Astrocyte (in vitro differentiated cells and primary cell): ENCODE measurements at regions not wholly inside any gene's neighbourhood (a gene's known extent, or its start where the extent isn't known, plus 50 kb on each side); places are given as distances from the start of the nearest gene placed in this dataset.

Experiments
- EZH2 ChIP-seq: IDR thresholded peaks from 2 replicates; pipeline ENCODE4 v1.6.1; 2012; ENCODE audit warnings: mild to moderate bottlenecking, low read length, inconsistent platforms; ENCODE audit not compliant: insufficient read depth
- TF ChIP-seq, protein P1 (sequence below): IDR thresholded peaks from 2 replicates; pipeline ENCODE4 v1.5.1; 2011; ENCODE audit warnings: low read depth, mild to moderate bottlenecking, inconsistent platforms, low read length, moderate library complexity; ENCODE audit not compliant: insufficient read depth

GRCh38 chr5:125896368-125896767, 526.8 kb upstream of the GRAMD2B start:
- TF ChIP-seq, protein P1, sequence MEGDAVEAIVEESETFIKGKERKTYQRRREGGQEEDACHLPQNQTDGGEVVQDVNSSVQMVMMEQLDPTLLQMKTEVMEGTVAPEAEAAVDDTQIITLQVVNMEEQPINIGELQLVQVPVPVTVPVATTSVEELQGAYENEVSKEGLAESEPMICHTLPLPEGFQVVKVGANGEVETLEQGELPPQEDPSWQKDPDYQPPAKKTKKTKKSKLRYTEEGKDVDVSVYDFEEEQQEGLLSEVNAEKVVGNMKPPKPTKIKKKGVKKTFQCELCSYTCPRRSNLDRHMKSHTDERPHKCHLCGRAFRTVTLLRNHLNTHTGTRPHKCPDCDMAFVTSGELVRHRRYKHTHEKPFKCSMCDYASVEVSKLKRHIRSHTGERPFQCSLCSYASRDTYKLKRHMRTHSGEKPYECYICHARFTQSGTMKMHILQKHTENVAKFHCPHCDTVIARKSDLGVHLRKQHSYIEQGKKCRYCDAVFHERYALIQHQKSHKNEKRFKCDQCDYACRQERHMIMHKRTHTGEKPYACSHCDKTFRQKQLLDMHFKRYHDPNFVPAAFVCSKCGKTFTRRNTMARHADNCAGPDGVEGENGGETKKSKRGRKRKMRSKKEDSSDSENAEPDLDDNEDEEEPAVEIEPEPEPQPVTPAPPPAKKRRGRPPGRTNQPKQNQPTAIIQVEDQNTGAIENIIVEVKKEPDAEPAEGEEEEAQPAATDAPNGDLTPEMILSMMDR, result no peak
- TF ChIP-seq EZH2, result no peak
